HUDEP-2 (cell line): ENCODE measurements at regions not wholly inside any gene's neighbourhood (a gene's known extent, or its start where the extent isn't known, plus 50 kb on each side); places are given as distances from the start of the nearest gene placed in this dataset.

Experiments used
- DNase-seq, 76 experiments: peaks; one replicate each; lab custom pipeline; 2025; ENCODE audit not compliant: unreplicated experiment in 76 of 76; lab: John Stamatoyannopoulos, UW

DNA sequence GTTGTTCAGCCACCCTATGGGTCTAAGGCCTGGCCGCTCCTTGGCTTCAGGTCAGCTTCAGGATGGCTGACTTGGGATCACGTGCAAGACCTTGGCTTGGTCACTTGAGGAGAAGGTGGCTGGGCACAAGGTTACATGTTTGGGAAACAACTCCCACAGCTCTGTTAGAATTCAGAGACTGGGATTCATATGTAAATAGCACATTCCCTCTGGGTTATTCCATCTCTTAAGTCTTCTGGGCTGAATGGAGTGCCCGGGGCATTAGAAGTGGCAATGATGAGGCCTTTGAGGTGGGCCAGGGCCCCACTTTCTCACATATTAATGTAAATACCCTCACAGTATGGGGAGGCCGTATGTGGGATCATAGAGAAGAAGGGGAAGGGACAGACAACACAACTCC, 150.9 kb downstream of the EFNB2 start:
- DNase-seq = no peak

- DNase-seq = no peak
These were observed 151.7 kb downstream of the EFNB2 start for GRCh38 chr13:106383791-106384190.

DNA sequence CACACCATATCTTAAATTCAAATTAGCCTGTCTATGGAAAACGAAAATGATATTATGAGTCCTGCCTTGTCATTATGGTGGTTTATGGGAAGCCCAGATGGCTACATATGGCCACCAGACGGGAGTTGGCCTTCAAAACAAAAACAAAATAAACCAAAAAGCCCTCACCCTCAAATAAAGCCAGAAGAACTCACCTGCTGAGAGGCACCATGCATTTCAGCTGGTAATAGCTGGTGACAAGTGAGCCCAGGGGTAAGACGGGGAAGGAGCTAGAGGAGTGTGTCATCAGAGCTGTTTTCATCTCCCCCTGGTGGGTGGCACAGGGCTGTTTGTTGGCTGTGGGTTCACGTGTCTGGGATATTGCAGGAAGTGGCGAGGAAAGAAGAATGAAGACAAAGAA, 152.9 kb downstream of the EFNB2 start:
- DNase-seq = no peak

DNA sequence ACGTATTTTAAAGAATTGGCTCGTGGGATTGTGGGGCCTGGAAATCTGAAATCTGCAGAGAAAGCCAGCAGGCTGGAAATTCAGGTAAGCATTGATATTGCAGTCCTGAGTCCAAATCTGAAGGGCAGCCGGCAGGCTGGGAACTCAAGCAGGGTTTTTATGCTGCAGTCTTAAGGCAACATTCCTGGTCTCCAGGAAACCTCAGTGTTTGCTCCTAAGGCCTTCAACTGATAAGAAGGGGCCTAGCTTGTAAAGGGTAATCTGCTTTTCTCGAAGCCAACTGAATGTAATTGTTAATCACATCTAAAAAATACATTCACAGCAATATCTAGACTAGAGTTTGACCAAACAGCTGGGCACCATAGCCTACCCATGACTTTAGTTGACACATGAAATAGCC, 154.4 kb downstream of the EFNB2 start:
- DNase-seq = no peak

DNA sequence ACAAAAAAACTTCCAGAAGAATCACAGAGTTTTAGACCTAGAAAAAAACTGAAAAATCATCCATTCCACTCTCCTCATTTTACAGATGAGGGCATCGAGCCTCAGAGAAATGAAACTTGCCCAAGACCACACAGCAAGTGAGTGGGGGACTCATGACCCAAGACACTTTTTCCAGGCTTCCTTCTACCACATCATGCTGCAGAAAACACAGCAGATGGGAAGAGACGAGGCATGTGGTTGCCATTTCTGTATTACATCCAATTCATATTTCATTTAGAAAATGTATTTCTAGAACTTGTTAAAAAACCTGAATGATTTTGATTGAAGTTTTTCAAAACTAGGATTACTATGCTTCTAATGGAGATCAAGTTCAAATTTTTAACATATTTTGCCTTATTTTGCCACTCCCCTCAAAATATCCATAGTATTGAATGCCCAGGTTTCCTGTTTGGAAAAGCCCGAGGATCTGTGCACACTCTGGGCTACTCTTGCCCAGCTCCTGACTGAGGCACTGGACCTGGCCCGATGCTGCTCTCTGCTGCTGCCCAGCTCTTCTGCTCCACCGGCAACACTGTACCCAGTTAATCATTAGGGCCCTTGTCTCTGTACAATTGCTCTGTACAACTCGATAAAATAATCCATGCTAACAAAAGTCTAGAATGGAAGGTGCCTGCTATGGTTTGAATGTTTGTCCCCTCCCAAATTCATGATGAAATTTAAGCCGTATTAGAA, 157.4 kb downstream of the EFNB2 start:
- no peak for DNase-seq

GRCh38 chr13:106377341-106377740, 158.1 kb downstream of the EFNB2 start:
- no peak for DNase-seq

DNA sequence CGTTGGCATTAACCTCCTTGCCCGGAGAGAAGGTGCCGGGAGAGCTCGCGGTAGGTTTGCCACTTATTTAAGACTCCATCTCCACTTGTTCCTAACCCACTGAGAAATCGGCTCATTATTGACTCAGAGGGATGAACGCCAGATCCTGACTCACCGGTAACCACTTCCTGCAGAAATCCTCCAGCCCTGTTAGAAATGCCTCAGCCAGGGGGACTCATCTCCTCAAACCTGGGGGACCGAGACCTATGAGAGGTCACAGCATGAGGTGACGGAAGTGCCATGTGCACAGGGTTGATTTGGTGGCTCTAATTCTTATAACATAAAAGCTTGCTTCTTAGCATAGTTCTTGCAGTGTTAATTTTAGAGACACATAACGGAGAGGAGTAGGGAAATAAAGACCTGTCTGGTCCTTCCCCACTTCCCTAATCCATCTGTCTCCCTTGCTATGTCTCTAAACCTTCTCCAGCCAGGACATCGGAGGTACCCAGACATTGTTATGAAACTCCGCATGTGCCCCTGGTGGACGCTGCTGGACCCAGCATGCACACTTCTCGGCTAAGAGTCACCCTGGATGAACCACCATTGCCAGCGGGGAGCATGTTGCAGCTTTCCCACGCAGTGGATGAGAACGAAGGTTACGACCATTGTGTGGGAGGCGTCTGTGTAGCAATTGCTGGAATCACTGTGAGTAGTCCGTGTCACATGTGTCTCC, 158.9 kb downstream of the EFNB2 start:
- DNase-seq = no peak

GRCh38 chr13:106375085-106375484, 160.4 kb downstream of the EFNB2 start:
- DNase-seq = no peak

- DNase-seq = no peak
These were observed 160.8 kb downstream of the EFNB2 start for GRCh38 chr13:106374631-106375030.

DNA sequence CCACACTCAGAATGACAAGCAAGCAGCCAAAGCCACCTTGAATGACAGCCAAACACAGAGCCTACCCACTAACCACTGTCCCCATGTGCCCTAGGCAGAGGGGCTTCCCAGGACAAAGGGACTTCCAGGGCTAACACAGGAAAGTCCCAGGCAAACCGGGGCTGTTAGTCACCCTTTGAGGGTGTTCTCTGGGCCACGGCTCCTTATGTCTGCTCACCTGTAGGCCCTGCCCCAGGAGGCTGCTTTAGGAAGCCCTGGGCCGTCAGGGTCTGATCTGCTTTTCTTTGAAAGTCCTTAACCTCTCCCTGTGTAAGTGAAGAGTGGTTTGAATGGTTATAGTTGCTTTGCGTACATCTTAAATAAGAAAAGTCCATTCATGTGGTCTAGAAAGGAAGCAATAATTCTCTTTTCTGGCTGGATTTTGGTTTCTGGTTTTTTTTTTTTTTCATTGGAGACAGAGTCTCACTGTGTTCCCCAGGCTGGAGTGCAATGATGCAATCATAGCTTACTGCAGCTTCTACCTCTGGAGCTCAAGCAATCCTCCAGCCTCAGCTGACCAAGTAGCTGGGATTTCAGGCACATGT, 161.4 kb downstream of the EFNB2 start:
- DNase-seq = no peak

DNA sequence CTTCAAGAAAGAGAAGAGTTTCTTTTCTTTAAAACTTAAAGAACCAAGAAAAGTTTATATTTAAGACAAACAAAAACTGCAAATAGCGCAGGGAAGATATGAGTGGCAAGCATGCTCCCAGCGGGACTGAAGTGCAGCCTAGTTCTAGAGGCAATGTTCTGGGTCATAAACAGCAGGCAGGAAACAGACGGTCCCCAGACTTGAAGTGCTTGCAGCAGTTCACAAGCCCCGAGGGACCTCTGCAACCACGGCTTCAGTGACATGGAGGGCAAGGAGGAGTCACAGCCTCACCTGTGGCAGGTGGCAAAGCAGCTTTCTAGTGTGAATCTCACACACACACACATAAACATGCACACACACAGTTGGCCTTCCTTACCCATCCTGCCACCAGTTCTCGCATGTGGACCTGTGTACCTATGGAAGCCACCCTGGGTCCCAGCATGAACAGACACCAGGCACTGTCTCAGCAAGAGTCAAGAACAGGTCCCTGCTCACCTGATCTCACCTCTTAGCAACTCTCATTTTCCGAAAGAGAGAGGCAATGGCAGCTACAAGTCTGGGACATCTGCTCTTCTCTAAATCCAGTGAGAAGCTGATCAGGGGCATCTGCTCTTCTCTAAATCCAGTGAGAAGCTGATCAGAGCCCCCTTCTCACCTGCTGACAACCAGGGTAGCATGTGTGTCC, 162.0 kb downstream of the EFNB2 start:
- no peak for DNase-seq

DNA sequence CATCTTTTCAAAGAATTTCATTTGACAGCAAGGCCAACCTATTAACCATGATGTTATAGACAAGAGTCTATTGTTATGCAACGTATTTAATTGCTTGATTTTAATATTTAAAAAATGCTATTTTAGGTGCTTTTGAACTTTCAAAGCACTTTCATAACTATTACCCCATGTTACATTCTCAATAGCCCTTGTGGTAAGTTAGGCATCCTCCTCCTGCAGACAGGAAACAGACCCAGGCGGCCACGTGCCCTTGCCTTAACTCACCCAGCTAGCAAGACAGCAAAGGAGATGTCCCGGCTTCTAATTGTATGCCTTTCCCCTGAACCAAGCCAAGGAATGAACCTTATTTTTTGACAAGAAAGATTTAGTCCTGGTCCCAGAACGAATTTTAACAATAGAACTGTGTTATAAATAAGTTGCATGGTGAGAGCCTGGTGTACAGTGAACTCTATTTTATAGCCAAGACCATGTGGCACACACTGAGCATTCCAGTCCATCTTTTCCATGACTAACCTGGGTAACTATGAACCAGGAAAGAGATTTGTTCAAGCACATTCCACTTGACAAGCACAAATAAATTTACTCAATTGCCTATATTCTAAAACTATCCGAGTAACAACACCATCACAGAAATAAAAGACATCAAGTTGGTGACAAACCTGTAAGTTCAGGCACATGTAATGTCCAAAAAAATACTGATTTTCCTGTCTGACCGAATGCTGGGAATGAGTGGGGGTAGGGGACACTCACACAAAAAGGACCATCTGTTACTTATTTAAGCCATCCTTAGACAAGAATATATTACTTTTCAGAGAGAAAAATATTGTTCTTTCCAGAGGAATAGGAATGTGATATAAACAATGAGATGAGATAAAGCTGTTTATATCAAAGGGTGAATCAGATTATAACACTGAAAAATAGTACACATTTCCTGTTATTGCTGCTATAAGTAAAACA, 163.0 kb downstream of the EFNB2 start:
- DNase-seq = no peak

DNA sequence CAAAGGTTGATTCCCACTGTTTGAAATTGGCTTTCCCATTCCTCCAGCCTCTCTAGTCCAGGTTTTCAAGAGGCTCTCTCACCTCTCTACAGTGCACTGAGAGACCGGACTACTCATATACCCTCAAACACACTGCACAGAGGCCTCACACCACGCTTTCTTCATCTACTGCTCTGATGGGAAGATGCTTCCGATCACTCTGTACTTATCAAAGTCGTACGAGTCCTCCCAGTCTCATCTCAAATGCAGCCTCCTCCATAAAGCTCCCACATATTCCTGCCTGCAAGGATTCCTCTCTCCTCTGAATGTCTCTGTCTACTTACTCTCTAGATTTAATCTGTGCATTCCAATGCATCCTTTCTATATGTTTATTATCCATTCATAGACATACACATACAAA, 164.4 kb downstream of the EFNB2 start:
- DNase-seq = no peak

GRCh38 chr13:106369858-106370257, 165.6 kb downstream of the EFNB2 start:
- no peak for DNase-seq

GRCh38 chr13:106369091-106369490, 166.4 kb downstream of the EFNB2 start:
- no peak for DNase-seq

DNA sequence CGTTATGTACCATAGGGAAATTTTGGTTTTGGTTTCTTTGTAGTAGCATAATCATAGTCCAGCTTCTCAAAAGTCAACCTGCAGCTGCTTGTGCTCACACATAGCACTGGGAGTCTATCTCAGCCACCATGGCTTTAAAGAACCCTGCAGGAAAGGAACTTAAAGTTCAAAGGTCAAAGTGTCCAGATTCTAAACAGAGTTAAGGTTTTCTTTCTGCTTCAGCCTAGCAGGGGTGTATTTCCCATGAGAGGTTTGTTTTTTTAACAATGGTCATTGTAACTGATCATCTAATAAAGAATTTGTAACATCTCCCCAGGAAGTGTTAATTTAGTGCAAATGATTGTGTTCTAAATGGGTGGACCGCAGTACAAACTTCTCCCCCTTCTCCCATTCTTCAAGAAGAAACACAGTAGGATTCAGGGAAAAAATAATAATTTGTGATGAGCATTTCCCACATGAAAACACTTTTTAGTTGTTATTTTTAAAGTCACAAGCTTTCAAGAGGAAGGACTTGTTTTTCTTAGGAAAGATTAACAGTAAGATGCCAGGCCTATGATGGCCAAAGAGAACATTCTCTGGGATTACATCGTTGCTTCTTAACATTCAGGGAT, 168.0 kb downstream of the EFNB2 start:
- DNase-seq = no peak

GRCh38 chr13:106362707-106363106, 172.8 kb downstream of the EFNB2 start:
- no peak for DNase-seq

- DNase-seq = no peak
These were observed 173.8 kb downstream of the EFNB2 start for GRCh38 chr13:106361621-106362020.

- DNase-seq = no peak
These were observed 178.3 kb downstream of the EFNB2 start for GRCh38 chr13:106357198-106357597.

DNA sequence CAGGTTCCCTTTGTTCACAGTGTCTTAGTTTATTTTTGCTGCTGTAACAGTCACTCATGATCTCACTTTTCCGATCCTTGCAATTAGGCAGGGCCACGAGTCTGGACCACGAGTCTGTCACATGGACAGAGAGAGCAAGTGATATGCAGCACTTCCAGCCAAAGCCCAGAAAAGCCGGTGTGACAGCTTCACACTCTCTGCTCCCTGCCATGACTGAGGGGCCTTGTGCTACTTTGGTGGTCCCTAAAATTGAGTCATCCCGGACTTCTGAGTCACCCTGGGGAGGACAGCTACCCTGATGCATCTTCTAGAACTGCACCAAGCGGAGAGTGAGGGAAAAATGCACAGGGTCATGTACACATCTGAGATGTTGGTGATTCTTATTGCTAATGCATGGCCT, 179.6 kb downstream of the EFNB2 start:
- DNase-seq = no peak
